Ascending aorta (tissue), 2 donors: ENCODE measurements at regions not wholly inside any gene's neighbourhood (a gene's known extent, or its start where the extent isn't known, plus 50 kb on each side); places are given as distances from the start of the nearest gene placed in this dataset.

ENCODE experiments used
- DNase-seq, 2 donors: peaks; one replicate each; pipeline ENCODE4 v3.0.0-alpha.2; 2019; ENCODE audit warnings: low spot score in 2 of 2
- H3K27ac ChIP-seq, 2 donors: fragments of 200-600 bp; sonication (generic); one replicate each; pipeline ENCODE4 v1.5.1; 2016 to 2017; ENCODE audit warnings: mild to moderate bottlenecking in 1 of 2
- H3K27me3 ChIP-seq: fragments of 200-600 bp; sonication (generic); one replicate; pipeline ENCODE4 v1.5.1; 2017
- H3K36me3 ChIP-seq, 2 donors: fragments of 200-600 bp; sonication (generic); one replicate each; pipeline ENCODE4 v1.5.1; 2016
- H3K4me1 ChIP-seq, 2 donors: fragments of 200-600 bp; sonication (generic); one replicate each; pipeline ENCODE4 v1.5.1; 2016 to 2017; ENCODE audit warnings: mild to moderate bottlenecking in 1 of 2
- H3K4me3 ChIP-seq, 2 donors: fragments of 200-600 bp; sonication (generic); one replicate each; pipeline ENCODE4 v1.5.1; 2016 to 2017; ENCODE audit warnings: mild to moderate bottlenecking in 1 of 2
- H3K9me3 ChIP-seq, 2 donors: fragments of 200-600 bp; sonication (generic); one replicate each; pipeline ENCODE4 v1.5.1; 2016
- intact Hi-C: fragments of 100-400 bp; cut with DNase I; formaldehyde crosslinking; loops from one replicate; pipeline ENCODE4 v1.15.1; 2023
- TF ChIP-seq, protein P1 (sequence below), 3 experiments: fragments of 200-600 bp in 2 of 3; fragments of 450-650 bp in 1 of 3; sonication (generic) in 2 of 3; IDR thresholded peaks; one replicate each; pipeline ENCODE4 v1.5.1; 2016 to 2019; ENCODE audit warnings: antibody characterized with exemption in 3 of 3, mild to moderate bottlenecking in 1 of 3, moderate library complexity in 1 of 3

DNA sequence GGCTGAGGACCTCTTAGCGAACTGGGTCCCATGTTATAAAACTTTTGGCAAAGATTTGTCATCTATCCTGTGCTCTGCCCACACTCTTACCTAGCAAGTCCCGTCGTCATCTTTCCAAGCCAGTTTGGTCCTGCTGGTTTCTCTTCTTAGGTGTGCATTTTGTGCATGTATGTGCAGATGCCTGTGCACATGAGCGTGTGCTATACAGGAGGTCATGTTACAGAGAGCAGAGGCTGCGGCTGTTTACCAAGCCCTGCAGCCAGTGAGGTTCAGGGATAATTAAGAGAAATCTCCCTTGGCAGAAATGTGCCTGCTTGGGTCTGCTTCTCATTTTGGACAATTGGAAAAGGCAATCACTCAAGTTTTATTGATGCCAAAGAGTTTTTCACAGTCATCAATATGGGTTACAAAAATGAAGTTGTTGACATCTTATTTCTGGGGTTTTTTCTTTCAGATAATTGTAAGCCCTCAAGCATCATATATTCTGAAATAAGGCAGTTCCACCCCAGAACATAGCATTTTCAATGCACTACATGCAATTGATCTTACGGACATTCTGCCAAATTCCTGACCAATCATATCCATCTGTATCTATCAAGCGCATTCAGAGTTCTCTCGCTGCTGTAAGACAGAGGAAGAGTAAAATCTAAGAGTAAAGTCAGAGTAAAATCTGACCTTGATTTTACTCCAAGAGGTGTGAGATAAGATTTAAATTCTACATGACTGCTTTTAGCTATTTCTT, 361.4 kb upstream of the ZNF32 start:
- H3K9me3 ChIP-seq, result no peaks in the 10 kb centered on the region
- peak overlapping the region in 1 of 2 donors; percentile 23 for H3K4me3 ChIP-seq
- no peaks in the 10 kb centered on the region for H3K27me3 ChIP-seq
- no peaks in the 10 kb centered on the region for H3K36me3 ChIP-seq
- DNase-seq, result no peak
- H3K4me1 ChIP-seq, result peaks cover 6% of the 10 kb centered on the region in 2 donors
- intact Hi-C loops, result no loop called here
- peak overlapping the region in 1 of 2 donors; percentile 61 for H3K27ac ChIP-seq
- TF ChIP-seq, protein P1, sequence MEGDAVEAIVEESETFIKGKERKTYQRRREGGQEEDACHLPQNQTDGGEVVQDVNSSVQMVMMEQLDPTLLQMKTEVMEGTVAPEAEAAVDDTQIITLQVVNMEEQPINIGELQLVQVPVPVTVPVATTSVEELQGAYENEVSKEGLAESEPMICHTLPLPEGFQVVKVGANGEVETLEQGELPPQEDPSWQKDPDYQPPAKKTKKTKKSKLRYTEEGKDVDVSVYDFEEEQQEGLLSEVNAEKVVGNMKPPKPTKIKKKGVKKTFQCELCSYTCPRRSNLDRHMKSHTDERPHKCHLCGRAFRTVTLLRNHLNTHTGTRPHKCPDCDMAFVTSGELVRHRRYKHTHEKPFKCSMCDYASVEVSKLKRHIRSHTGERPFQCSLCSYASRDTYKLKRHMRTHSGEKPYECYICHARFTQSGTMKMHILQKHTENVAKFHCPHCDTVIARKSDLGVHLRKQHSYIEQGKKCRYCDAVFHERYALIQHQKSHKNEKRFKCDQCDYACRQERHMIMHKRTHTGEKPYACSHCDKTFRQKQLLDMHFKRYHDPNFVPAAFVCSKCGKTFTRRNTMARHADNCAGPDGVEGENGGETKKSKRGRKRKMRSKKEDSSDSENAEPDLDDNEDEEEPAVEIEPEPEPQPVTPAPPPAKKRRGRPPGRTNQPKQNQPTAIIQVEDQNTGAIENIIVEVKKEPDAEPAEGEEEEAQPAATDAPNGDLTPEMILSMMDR (IDR thresholded peaks at IDR 0.05), result no peak

DNA sequence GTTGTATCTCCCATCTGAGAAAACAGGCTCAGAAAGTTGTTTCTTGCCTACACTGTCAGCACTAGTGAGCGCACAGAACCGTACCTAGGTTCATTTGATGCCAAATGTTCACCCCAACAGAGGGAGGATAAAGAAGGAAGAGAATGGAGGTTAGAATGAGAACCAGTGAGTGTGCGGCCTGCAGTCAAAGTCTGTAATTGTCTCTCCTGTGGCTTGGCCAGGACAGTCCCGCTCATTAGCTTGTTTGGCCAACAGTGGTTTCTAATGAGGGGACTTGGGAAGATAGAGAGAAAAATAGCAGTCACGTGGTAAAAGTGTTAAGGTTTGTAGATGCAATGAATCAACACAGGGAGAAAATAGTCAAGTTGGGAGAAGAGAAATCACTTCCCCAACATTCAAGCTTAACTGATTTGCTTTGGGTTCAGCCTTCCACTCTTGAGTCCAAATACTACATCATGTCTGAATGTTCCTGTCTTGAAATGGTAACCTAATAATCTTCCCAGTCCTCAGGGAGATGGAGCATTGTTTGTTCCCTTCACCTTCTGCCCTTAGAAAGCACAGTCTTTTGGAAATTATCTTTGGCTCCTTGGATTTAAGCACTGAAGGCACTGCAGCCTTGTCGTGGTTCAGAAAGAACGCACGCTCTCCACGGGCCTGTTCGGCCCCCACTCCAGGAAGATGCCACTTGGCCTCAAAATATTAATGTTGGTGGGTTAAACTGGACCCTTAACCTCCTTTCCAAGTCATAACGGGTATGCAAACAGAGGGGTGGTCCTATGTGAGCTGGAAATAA, 360.4 kb upstream of the ZNF32 start:
- no peak for DNase-seq
- peak overlapping the region in 1 of 2 donors; percentile 23 for H3K4me3 ChIP-seq
- intact Hi-C loops, result no loop called here
- no peaks in the 10 kb centered on the region for H3K27me3 ChIP-seq
- TF ChIP-seq, protein P1 (IDR thresholded peaks at IDR 0.05), result no peak
- no peaks in the 10 kb centered on the region for H3K9me3 ChIP-seq
- peak overlapping the region; percentile 35 to 61 for H3K27ac ChIP-seq
- peaks cover 6% of the 10 kb centered on the region in 2 donors for H3K4me1 ChIP-seq
- no peaks in the 10 kb centered on the region for H3K36me3 ChIP-seq

DNA sequence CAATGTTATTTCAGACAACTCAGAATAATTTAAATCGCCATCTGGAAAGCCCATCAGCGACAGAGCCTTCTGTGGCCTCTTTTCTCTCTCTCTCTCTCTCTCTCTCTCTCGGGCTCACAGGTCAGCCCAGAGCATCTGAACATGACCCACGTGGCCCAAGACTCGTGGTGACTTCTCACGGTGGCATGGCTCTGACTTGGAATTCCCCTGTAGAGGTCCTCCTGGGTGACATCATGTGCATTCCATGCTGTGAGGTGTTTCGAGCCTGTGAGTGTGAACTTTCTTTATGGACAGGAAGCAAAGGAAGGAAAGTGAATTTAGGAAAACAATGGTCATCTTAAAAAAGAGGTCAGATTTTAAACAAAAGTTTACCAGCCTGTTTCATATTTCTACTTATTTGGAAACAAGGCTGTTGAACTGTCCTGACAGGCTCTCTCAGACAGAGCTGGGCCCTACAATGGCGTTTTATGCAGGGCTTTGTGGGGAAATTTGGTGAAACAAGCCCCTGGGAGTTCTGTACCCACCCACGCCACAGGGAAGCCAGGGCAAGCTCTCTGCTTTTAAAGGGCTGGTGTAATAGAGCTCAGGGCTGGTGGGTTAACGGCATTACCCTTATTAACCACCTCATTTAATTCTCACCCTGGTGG, 359.7 kb upstream of the ZNF32 start:
- DNase-seq, result no peak
- Histone ChIP-seq H3K27ac (peak overlapping the region; percentile 35 to 61), H3K4me3 (no peak overlapping the region), H3K27me3 (no peaks in the 10 kb centered on the region), H3K36me3 (no peaks in the 10 kb centered on the region), H3K4me1 (peaks cover 6% of the 10 kb centered on the region in 2 donors), H3K9me3 (no peaks in the 10 kb centered on the region)
- TF ChIP-seq, protein P1 (IDR thresholded peaks at IDR 0.05), result no peak
- intact Hi-C loops, result no loop called here

DNA sequence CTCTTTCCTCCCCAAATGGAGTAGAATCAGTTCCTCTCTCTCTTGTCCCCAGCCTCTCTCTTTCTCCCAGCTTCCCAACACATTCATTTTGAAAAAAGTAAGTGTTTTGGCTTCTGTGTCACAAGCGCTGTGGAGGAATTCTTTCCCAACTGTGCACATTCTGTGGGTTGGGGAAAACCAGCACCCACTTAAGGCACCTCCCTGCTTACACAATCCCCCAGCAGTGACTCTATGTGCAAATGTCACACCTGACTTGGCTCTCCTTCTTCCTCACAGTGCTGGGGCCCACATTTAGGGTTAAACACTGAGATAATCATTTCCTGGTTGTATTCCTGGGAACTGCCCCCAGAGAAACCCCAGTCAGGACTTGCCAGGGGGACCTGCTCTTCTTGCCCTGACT, 358.1 kb upstream of the ZNF32 start:
- intact Hi-C loops, result no loop called here
- H3K36me3 ChIP-seq, result no peaks in the 10 kb centered on the region
- peaks cover 6% of the 10 kb centered on the region in 2 donors for H3K4me1 ChIP-seq
- no peak overlapping the region for H3K4me3 ChIP-seq
- no peaks in the 10 kb centered on the region for H3K27me3 ChIP-seq
- DNase-seq, result no peak
- H3K9me3 ChIP-seq, result no peaks in the 10 kb centered on the region
- no peak overlapping the region for H3K27ac ChIP-seq
- TF ChIP-seq, protein P1 (IDR thresholded peaks at IDR 0.05), result no peak

DNA sequence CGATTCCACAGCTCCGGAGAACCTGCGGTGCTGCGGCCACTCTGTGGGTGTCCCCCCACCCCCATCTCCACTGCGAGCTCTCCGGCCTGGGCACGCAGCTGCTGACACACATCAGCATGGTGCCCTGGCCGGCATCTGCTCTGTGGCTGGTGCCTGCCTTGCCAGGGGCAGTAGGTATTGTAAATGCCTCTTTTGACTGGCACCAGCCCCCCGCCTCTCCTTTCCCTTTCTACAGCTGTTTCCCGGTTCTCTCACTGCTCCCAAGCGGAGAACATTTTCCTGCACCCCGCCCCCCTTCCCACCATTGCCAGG, 357.1 kb upstream of the ZNF32 start:
- Histone ChIP-seq H3K4me1 (peaks cover 2 to 6% of the 10 kb centered on the region in 2 donors), H3K27ac (no peak overlapping the region), H3K27me3 (no peaks in the 10 kb centered on the region), H3K4me3 (no peak overlapping the region), H3K36me3 (no peaks in the 10 kb centered on the region), H3K9me3 (no peaks in the 10 kb centered on the region)
- DNase-seq, result no peak
- intact Hi-C loops, result no loop called here
- TF ChIP-seq, protein P1 (IDR thresholded peaks at IDR 0.05), result no peak
